A673 (cell line): ENCODE measurements at regions not wholly inside any gene's neighbourhood (a gene's known extent, or its start where the extent isn't known, plus 50 kb on each side); places are given as distances from the start of the nearest gene placed in this dataset.

Experiments
- BruUV-seq: library from RNA; stranded (reverse); fragments of 400-500 nt; replicated peaks from 2 replicates; lab custom pipeline; 2021; lab: Mats Ljungman, UMichigan
- CTCF ChIA-PET: fragments of 300-600 bp; sonication (Branson Sonifier 250); formaldehyde crosslinking; loops from one replicate; lab custom pipeline; 2022; ENCODE audit warnings: antibody characterized with exemption; lab: Charles Lee
- POLR2A ChIA-PET: fragments of 300-600 bp; sonication (Branson Sonifier 250); formaldehyde crosslinking; loops from one replicate; lab custom pipeline; 2022; ENCODE audit warnings: antibody characterized with exemption; ENCODE audit not compliant: low non-redundant PET; lab: Charles Lee
- DNase-seq: peaks from one replicate; pipeline ENCODE4 v3.0.0-alpha.2; 2015; ENCODE audit warnings: low spot score
- H3K27ac ChIP-seq: fragments of 200-600 bp; sonication (generic); 2 replicates; pipeline ENCODE4 v1.5.1; 2016; ENCODE audit warnings: mixed run types, low read depth, mild to moderate bottlenecking, mixed read lengths, antibody characterized with exemption, low read length; ENCODE audit not compliant: poor library complexity, severe bottlenecking
- H3K27me3 ChIP-seq: fragments of 200-600 bp; sonication (generic); replicated peaks from 2 replicates; pipeline ENCODE4 v1.6.1; 2017; ENCODE audit warnings: mixed run types, low read depth, mild to moderate bottlenecking, mixed read lengths, antibody characterized with exemption, low read length; ENCODE audit not compliant: insufficient read depth, poor library complexity
- H3K36me3 ChIP-seq: fragments of 200-600 bp; sonication (generic); 2 replicates; pipeline ENCODE4 v1.6.1; 2016; ENCODE audit warnings: mixed run types, mild to moderate bottlenecking, mixed read lengths, antibody characterized with exemption, low read length; ENCODE audit not compliant: insufficient read depth, poor library complexity, severe bottlenecking
- H3K4me1 ChIP-seq: fragments of 200-600 bp; sonication (generic); 2 replicates; pipeline ENCODE4 v1.6.1; 2017; ENCODE audit warnings: mixed run types, mild to moderate bottlenecking, mixed read lengths, antibody characterized with exemption, low read length; ENCODE audit not compliant: insufficient read depth, poor library complexity, severe bottlenecking
- H3K4me3 ChIP-seq: fragments of 200-600 bp; sonication (generic); 2 replicates; pipeline ENCODE4 v1.5.1; 2016; ENCODE audit warnings: low read depth, mixed run types, mild to moderate bottlenecking, mixed read lengths, low read length; ENCODE audit not compliant: poor library complexity, severe bottlenecking
- H3K9me3 ChIP-seq: fragments of 200-600 bp; sonication (generic); 2 replicates; pipeline ENCODE4 v1.6.1; 2016; ENCODE audit warnings: mixed run types, low read depth, mild to moderate bottlenecking, mixed read lengths, antibody characterized with exemption, low read length; ENCODE audit not compliant: poor library complexity, severe bottlenecking
- CTCF ChIP-seq: fragments of 300-800, 200-600 bp; sonication (generic); conservative IDR thresholded peaks from 2 replicates; pipeline ENCODE4 v1.5.1; 2017; ENCODE audit warnings: low read depth, mild to moderate bottlenecking, antibody characterized with exemption, low read length, moderate library complexity, mixed read lengths
- EZH2 ChIP-seq: fragments of 200-600 bp; sonication (generic); IDR thresholded peaks from 2 replicates; pipeline ENCODE4 v1.6.1; 2017; ENCODE audit warnings: borderline replicate concordance, low read depth, mild to moderate bottlenecking, mixed read lengths, antibody characterized with exemption, low read length; ENCODE audit not compliant: poor library complexity, severe bottlenecking
- intact Hi-C: fragments of 100-400 bp; cut with micrococcal nuclease; formaldehyde crosslinking; loops from one replicate; pipeline ENCODE4 v1.10.0; 2022; ENCODE audit not compliant: unreplicated experiment

GRCh38 chr18:68418226-68418868, 296.6 kb downstream of the TMX3 start:
- H3K27ac ChIP-seq, result no peak overlapping the region

GRCh38 chr18:68417826-68418225, 297.1 kb downstream of the TMX3 start:
- TF ChIP-seq CTCF (no peak), EZH2 (no peak)
- Histone ChIP-seq H3K36me3 (no peaks in the 10 kb centered on the region), H3K4me3 (no peak overlapping the region), H3K9me3 (no peaks in the 10 kb centered on the region), H3K27ac (peak overlapping the region; percentile 20), H3K27me3 (no peaks in the 10 kb centered on the region), H3K4me1 (peaks cover 12% of the 10 kb centered on the region)
- BruUV-seq, result no TSS peak
- POLR2A ChIA-PET, result no interaction called here
- DNase-seq, result peak; percentile 21
- CTCF ChIA-PET, result no interaction called here
- intact Hi-C loops, result no loop called here

More at GRCh38 chr18:68418226-68418868, 296.6 kb downstream of the TMX3 start:
- no TSS peak for BruUV-seq
- ChIA-PET CTCF (no interaction called here), POLR2A (no interaction called here)
- intact Hi-C loops, result no loop called here
- Histone ChIP-seq H3K36me3 (no peaks in the 10 kb centered on the region), H3K27me3 (no peaks in the 10 kb centered on the region), H3K4me1 (peaks cover 12% of the 10 kb centered on the region), H3K4me3 (no peak overlapping the region), H3K9me3 (no peaks in the 10 kb centered on the region)
- no peak for DNase-seq
- no peak for TF ChIP-seq EZH2
- TF ChIP-seq CTCF, result no peak

GRCh38 chr18:68417166-68417799, 297.6 kb downstream of the TMX3 start:
- ChIA-PET POLR2A (no interaction called here), CTCF (no interaction called here)
- intact Hi-C loops, result no loop called here

More at GRCh38 chr18:68417166-68417799, 297.6 kb downstream of the TMX3 start:
- no peak for TF ChIP-seq CTCF
- no peak for TF ChIP-seq EZH2
- H3K4me3 ChIP-seq, result no peak overlapping the region
- H3K36me3 ChIP-seq, result no peaks in the 10 kb centered on the region
- H3K9me3 ChIP-seq, result no peaks in the 10 kb centered on the region
- no TSS peak for BruUV-seq
- H3K27ac ChIP-seq, result peak overlapping the region; percentile 20
- peaks cover 12% of the 10 kb centered on the region for H3K4me1 ChIP-seq
- H3K27me3 ChIP-seq, result no peaks in the 10 kb centered on the region
- no peak for DNase-seq
